ENCODE measurements at regions not wholly inside any gene's neighbourhood (a gene's known extent, or its start where the extent isn't known, plus 50 kb on each side); places are given as distances from the start of the nearest gene placed in this dataset.

DNA sequence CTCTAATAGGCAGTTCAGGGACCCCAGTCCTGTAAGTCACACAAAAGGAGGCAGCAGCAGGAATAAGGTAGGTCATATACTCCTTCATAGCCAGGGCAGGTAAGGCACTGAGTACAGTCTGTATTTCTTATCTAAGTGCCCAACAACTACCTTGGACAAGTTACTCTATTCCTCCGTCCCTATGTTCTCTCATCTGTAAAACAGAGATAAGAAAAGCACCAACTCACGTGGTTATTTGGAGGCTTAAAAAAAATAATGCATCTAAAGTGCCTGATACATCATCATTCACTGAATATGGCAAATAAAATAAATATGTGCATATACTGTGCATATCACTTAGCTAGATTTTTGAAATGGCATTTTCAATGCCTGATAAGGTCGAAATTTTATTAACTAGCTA is 298.1 kb upstream of the CDYL start:
- no peak for TF ChIP-seq POLR2A (IDR thresholded peaks at IDR 0.05; ENCODE audit: low read depth, low read length)
- no peak for TF ChIP-seq POLR2AphosphoS5 (IDR thresholded peaks at IDR 0.05; ENCODE audit: low read depth, low read length)
- no peak for TF ChIP-seq TAF1 (IDR thresholded peaks at IDR 0.05; ENCODE audit: low read depth, low read length)
- no peak for TF ChIP-seq SPI1 (IDR thresholded peaks at IDR 0.05; ENCODE audit: low read depth, low read length)
- TF ChIP-seq POU2F2 (IDR thresholded peaks at IDR 0.05; ENCODE audit: low read depth, low read length): no peak
- TF ChIP-seq PAX5 (IDR thresholded peaks at IDR 0.05; ENCODE audit: insufficient read depth, low read length, severe bottlenecking): no peak

Data from GM12891 (cell line).